ENCODE measurements at regions not wholly inside any gene's neighbourhood (a gene's known extent, or its start where the extent isn't known, plus 50 kb on each side); places are given as distances from the start of the nearest gene placed in this dataset.

GRCh38 chr6:24072038-24072746, 53.8 kb upstream of the NRSN1 start:
- DNase-seq, result no peak

- no peak for DNase-seq
Observed at GRCh38 chr6:24076011-24076410, 50.0 kb upstream of the NRSN1 start.
